BJ (cell line): ENCODE measurements at regions not wholly inside any gene's neighbourhood (a gene's known extent, or its start where the extent isn't known, plus 50 kb on each side); places are given as distances from the start of the nearest gene placed in this dataset.

Experiments
- CTCF ChIA-PET: fragments of 350-600 bp; formaldehyde crosslinking; extraction: SDS; loops from one replicate; lab custom pipeline; 2021; ENCODE audit warnings: antibody characterized with exemption, inconsistent platforms; lab: Yijun Ruan, JAX
- POLR2A ChIA-PET: fragments of 300-600 bp; sonication (Branson Sonifier 250); formaldehyde crosslinking; extraction: SDS; loops from one replicate; lab custom pipeline; 2021; ENCODE audit warnings: antibody characterized with exemption; lab: Charles Lee
- DNase-seq: peaks from one replicate; pipeline ENCODE4 v3.0.0-alpha.2; 2011; ENCODE audit warnings: low read depth
- H3K27me3 ChIP-seq: 2 replicates; pipeline ENCODE4 v1.6.0; 2011; ENCODE audit warnings: low read length; ENCODE audit not compliant: control insufficient read depth, insufficient read depth
- H3K36me3 ChIP-seq: 2 replicates; pipeline ENCODE4 v1.5.1; 2011; ENCODE audit warnings: low read length; ENCODE audit not compliant: control insufficient read depth, insufficient read depth
- H3K4me3 ChIP-seq: 2 replicates; pipeline ENCODE4 v1.5.1; 2011; ENCODE audit warnings: low read depth, mild to moderate bottlenecking, control low read depth, low read length
- TF ChIP-seq, protein P1 (sequence below): IDR thresholded peaks from 2 replicates; pipeline ENCODE4 v1.5.1; 2011; ENCODE audit warnings: low read depth, mild to moderate bottlenecking, control low read depth, inconsistent platforms, low read length, moderate library complexity; ENCODE audit not compliant: insufficient read depth

DNA sequence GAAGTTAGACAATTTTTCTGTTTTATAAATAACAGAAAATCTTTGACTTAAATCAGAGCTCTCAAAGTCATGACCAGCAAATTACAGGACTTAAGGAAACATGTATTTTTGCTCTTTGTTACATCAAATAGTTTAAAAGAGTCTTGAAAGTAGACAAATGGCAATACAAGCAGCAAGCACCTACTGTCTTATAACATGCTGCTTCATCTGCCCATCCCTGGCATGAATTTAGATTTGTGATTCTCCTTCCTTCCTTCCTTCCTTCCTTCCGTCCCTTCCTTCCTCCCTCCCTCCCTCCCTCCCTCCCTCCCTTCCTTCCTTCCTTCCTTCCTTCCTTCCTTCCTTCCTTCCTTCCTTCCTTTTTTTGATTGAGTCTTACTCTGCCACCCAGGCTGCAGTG lies 715.6 kb upstream of the FLRT2 start:
- TF ChIP-seq, protein P1, sequence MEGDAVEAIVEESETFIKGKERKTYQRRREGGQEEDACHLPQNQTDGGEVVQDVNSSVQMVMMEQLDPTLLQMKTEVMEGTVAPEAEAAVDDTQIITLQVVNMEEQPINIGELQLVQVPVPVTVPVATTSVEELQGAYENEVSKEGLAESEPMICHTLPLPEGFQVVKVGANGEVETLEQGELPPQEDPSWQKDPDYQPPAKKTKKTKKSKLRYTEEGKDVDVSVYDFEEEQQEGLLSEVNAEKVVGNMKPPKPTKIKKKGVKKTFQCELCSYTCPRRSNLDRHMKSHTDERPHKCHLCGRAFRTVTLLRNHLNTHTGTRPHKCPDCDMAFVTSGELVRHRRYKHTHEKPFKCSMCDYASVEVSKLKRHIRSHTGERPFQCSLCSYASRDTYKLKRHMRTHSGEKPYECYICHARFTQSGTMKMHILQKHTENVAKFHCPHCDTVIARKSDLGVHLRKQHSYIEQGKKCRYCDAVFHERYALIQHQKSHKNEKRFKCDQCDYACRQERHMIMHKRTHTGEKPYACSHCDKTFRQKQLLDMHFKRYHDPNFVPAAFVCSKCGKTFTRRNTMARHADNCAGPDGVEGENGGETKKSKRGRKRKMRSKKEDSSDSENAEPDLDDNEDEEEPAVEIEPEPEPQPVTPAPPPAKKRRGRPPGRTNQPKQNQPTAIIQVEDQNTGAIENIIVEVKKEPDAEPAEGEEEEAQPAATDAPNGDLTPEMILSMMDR = no peak
- Histone ChIP-seq H3K4me3 (no peak overlapping the region), H3K27me3 (no peaks in the 10 kb centered on the region), H3K36me3 (no peaks in the 10 kb centered on the region)
- ChIA-PET CTCF (no interaction called here), POLR2A (no interaction called here)
- DNase-seq = no peak

DNA sequence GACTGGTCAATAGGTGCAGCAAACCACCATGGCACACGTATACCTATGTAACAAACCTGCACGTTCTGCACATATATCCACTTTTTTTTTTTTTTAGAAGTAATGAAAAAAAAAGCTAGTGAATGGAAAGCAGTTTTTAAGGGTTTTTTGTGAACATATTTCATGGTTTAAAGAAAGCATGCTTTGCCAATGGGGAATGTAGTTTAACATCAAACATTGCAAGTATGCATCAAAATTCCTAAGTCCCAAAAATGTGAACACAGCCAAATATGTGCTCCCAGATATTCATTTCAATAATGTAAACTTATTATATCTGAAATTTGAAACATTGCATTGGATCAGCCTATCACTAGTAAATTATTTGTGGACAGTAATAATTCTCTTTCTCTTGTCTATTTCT lies 710.4 kb upstream of the FLRT2 start:
- Histone ChIP-seq H3K36me3 (no peaks in the 10 kb centered on the region), H3K4me3 (no peak overlapping the region), H3K27me3 (no peaks in the 10 kb centered on the region)
- DNase-seq = no peak
- POLR2A ChIA-PET = no interaction called here
- CTCF ChIA-PET = no interaction called here
- TF ChIP-seq, protein P1 = no peak

DNA sequence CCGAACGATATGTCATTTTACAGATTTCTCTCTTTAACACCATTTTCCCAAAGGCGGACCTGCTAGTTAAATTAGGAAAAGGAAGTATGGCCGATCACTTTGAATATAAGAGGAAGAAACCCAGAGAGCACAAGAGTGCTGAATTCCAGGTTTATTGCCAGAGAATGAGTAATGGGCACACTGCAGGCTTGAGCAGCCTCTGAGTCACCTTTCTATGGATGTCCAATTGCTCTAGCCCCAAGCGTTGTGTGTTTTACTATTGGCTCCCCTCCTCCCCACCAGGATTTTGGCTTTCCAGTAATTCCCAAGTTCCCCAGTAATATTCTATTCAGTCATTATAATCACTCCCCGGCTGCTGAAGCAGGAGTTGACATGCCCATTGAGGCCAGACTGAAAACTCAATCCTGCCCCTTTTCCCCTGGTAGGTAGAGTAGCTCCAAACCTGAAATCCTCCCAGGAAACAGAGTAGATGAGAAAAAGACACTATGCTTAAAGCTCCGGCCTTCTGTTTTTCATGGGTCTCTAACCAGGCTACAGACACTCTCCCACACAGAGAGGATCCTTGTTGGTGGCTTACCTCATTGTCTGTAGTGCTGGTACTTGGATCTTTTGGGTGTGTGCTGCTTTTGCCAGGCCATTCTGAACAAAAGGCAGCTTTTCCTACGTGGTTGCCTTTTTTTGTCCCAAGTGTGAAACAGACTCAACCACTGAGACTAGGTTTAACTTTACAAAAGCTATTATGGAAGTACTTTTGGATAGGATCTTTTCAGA lies 704.3 kb upstream of the FLRT2 start:
- Histone ChIP-seq H3K27me3 (no peaks in the 10 kb centered on the region), H3K4me3 (no peak overlapping the region), H3K36me3 (no peaks in the 10 kb centered on the region)
- CTCF ChIA-PET = no interaction called here
- TF ChIP-seq, protein P1 = no peak
- POLR2A ChIA-PET = no interaction called here
- DNase-seq = no peak

DNA sequence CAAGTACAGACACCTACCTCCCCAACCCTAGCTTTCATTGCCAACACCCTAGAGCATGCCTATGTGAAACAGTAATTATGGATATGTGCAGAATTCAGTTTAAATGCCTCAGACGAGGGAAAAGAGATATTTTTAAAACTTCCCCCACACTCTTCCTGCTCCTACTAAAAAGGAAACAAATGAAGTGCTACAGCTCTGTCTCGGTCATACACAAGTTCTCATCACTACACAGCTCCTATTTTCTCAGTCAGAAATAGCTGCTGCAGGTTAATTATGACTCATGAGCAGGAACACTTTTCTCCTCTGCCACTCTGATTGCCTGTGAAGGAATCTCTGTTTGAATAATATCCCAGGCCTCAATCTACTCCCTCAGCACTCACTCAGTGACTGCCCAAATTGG lies 703.6 kb upstream of the FLRT2 start:
- ChIA-PET CTCF (no interaction called here), POLR2A (no interaction called here)
- no peak overlapping the region for H3K4me3 ChIP-seq
- no peak for DNase-seq
- H3K27me3 ChIP-seq = no peaks in the 10 kb centered on the region
- TF ChIP-seq, protein P1 = no peak
- H3K36me3 ChIP-seq = no peaks in the 10 kb centered on the region

DNA sequence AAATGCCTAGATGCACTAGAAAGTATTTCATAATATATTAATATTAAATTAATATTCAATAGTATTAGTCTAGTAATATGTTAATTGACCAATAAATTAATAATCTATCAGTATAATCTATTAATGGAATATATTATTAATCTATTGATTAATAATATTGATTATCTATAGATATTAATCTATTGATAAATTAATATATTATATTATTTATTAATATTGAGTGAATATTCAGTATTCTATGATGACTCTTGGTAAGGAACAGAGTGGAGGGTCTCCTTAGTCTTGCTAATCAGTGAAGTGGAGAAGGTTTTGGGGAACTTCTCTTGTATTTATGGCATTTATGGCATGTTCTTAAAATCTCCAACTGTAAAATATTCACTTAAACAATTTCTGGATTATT lies 679.3 kb upstream of the FLRT2 start:
- TF ChIP-seq, protein P1 = no peak
- Histone ChIP-seq H3K4me3 (no peak overlapping the region), H3K27me3 (no peaks in the 10 kb centered on the region), H3K36me3 (no peaks in the 10 kb centered on the region)
- ChIA-PET CTCF (interaction anchor here (1.4 kb wide), 1 partner anchor 10 kb away, joined by 4 read pairs; no protein-coding TSS in a partner anchor), POLR2A (no interaction called here)
- no peak for DNase-seq
